ENCODE measurements at regions not wholly inside any gene's neighbourhood (a gene's known extent, or its start where the extent isn't known, plus 50 kb on each side); places are given as distances from the start of the nearest gene placed in this dataset.

DNA sequence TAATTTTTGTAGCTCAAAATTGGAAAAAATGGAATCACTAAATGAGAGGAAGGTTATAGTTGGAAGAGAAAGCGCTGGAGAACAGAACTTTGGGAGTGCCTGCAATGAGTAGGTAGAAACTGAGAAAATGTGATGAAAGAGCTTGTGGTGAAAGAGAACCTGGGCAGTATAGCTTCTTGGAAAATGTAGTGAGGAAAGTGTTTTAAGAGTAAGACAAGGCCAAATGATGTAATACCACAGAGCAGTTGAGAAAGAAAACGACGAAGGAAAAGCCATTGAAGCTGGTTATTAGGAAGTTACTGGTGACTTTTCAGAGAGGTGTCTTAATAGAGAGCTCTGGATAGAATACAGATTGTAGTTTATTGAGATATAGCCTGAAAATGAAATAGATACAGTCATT is 255.3 kb downstream of the AEBP2 start:
- Histone ChIP-seq H3K27ac (no peak overlapping the region), H3K4me3 (no peak overlapping the region), H3K36me3 (no peaks in the 10 kb centered on the region), H3K27me3 (no peaks in the 10 kb centered on the region), H3K4me1 (peaks cover 0 to 6% (median 1%) of the 10 kb centered on the region in 3 donors), H3K9me3 (no peaks in the 10 kb centered on the region)
- WGBS, 2 donors, result 42 to 63% methylated on average over 3 of the region's 3 CpGs
- TF ChIP-seq, protein P1, sequence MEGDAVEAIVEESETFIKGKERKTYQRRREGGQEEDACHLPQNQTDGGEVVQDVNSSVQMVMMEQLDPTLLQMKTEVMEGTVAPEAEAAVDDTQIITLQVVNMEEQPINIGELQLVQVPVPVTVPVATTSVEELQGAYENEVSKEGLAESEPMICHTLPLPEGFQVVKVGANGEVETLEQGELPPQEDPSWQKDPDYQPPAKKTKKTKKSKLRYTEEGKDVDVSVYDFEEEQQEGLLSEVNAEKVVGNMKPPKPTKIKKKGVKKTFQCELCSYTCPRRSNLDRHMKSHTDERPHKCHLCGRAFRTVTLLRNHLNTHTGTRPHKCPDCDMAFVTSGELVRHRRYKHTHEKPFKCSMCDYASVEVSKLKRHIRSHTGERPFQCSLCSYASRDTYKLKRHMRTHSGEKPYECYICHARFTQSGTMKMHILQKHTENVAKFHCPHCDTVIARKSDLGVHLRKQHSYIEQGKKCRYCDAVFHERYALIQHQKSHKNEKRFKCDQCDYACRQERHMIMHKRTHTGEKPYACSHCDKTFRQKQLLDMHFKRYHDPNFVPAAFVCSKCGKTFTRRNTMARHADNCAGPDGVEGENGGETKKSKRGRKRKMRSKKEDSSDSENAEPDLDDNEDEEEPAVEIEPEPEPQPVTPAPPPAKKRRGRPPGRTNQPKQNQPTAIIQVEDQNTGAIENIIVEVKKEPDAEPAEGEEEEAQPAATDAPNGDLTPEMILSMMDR (IDR thresholded peaks at IDR 0.05), result no peak
- no peak for TF ChIP-seq POLR2A (IDR thresholded peaks at IDR 0.05)
- DNase-seq, result no peak
- intact Hi-C loops (cut with DNase I), result no loop called here

DNA sequence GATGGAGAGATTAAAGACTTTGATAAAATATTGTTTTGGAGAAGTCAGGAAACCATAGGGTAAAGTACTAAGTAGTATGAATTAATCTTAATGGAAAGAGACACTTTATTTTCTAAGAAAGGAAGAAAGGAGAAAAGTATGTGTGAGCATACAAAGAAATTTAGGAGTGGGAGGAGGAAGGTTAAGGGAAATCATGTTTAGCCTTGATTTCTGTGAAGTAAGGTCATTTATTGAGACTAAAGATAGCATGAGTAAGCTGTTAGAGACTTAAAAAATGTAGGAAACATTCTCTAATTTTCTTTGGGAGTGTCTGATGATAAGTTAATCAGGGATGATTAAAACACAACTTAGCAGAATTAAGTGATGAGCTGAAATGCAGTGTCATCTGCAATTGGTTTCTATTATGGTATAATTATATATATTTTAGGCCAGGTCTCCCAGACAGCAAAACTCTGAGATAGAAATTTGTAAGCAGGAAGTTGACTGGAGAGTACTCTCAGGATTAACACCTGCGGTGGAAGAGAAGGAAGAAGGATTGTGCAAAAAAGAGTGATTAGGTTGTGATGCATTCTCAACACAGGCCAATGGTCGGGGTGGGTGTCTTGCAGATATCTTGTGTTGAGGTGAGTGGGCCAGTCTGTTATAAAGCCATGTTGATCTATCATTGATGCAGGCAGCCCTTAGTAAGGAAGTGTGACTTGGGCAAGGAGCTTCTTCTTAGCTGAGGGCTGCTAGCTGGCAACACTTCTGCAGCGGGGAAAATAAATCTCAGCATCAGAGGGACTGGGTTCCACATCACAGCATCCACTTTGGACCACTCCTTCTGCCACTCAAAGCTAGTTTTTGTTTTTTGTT is 256.2 kb downstream of the AEBP2 start:
- H3K9me3 ChIP-seq, result no peaks in the 10 kb centered on the region
- H3K4me1 ChIP-seq, result no peaks in the 10 kb centered on the region
- WGBS, 2 donors, result 67 to 71% methylated on average over 3 of the region's 3 CpGs
- H3K4me3 ChIP-seq, result no peak overlapping the region
- H3K27me3 ChIP-seq, result no peaks in the 10 kb centered on the region
- DNase-seq, result no peak
- no peak overlapping the region for H3K27ac ChIP-seq
- TF ChIP-seq, protein P1 (IDR thresholded peaks at IDR 0.05), result no peak
- no peak for TF ChIP-seq POLR2A (IDR thresholded peaks at IDR 0.05)
- no peaks in the 10 kb centered on the region for H3K36me3 ChIP-seq
- intact Hi-C loops (cut with DNase I), result no loop called here

DNA sequence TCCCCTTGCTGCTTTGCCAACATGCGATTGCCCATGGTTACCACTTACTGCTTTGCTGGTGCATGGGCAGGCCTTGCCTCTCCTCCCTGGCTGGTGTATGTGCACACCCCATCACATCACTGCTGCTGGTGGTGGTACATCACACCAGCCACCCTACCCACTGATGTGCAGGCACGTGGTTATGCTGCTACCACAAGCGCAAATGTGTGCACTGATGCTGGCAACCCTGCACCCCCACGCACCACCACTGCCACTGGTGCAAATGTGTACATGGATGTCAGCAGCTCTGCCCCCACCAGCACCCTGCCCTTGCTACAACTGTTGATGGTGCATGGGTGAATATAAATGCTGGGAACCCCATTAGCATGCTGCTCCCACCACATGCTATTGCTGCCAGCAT is 261.7 kb downstream of the AEBP2 start:
- intact Hi-C loops (cut with DNase I), result no loop called here
- TF ChIP-seq POLR2A (IDR thresholded peaks at IDR 0.05), result no peak
- TF ChIP-seq, protein P1 (IDR thresholded peaks at IDR 0.05), result no peak
- Histone ChIP-seq H3K27ac (no peak overlapping the region), H3K9me3 (peaks cover 0 to 10% (median 0%) of the 10 kb centered on the region in 3 donors), H3K27me3 (no peaks in the 10 kb centered on the region), H3K36me3 (no peaks in the 10 kb centered on the region), H3K4me3 (no peak overlapping the region), H3K4me1 (no peaks in the 10 kb centered on the region)
- DNase-seq, result no peak
- 52 to 93% methylated on average over 2 to 4 of the region's 4 CpGs for WGBS, 2 donors

- TF ChIP-seq, protein P1 (IDR thresholded peaks at IDR 0.05), result no peak
- no peak for TF ChIP-seq POLR2A (IDR thresholded peaks at IDR 0.05)
- DNase-seq, result no peak
- H3K27ac ChIP-seq, result no peak overlapping the region
- no peaks in the 10 kb centered on the region for H3K36me3 ChIP-seq
- no peaks in the 10 kb centered on the region for H3K27me3 ChIP-seq
- intact Hi-C loops (cut with DNase I), result no loop called here
- no peak overlapping the region for H3K4me3 ChIP-seq
- 75 to 88% methylated on average over 1 of the region's 1 CpG for WGBS, 2 donors
- peaks cover 0 to 23% (median 5%) of the 10 kb centered on the region in 3 donors for H3K9me3 ChIP-seq
- H3K4me1 ChIP-seq, result no peaks in the 10 kb centered on the region
Measured at GRCh38 chr12:19704966-19705365, 265.7 kb downstream of the AEBP2 start.

- intact Hi-C loops (cut with DNase I), result no loop called here
- H3K27me3 ChIP-seq, result no peaks in the 10 kb centered on the region
- no peak overlapping the region for H3K27ac ChIP-seq
- DNase-seq, result no peak
- no peaks in the 10 kb centered on the region for H3K36me3 ChIP-seq
- no peak overlapping the region for H3K4me3 ChIP-seq
- H3K9me3 ChIP-seq, result peaks cover 0 to 20% (median 5%) of the 10 kb centered on the region in 3 donors
- 78 to 88% methylated on average over 1 of the region's 1 CpG for WGBS, 2 donors
- no peak for TF ChIP-seq POLR2A (IDR thresholded peaks at IDR 0.05)
- TF ChIP-seq, protein P1 (IDR thresholded peaks at IDR 0.05), result no peak
- no peaks in the 10 kb centered on the region for H3K4me1 ChIP-seq
Measured at GRCh38 chr12:19706936-19707335, 267.6 kb downstream of the AEBP2 start.
